AG08395 (cell line): ENCODE measurements at regions not wholly inside any gene's neighbourhood (a gene's known extent, or its start where the extent isn't known, plus 50 kb on each side); places are given as distances from the start of the nearest gene placed in this dataset.

ENCODE experiments used
- DNase-seq: peaks from one replicate; pipeline ENCODE4 v3.0.0; 2012; ENCODE audit warnings: mixed read lengths, low spot score

- no peak for DNase-seq
Measured at GRCh38 chr16:85423631-85424030, 189.5 kb upstream of the GSE1 start.

GRCh38 chr16:85424260-85425073, 188.7 kb upstream of the GSE1 start:
- no peak for DNase-seq

GRCh38 chr16:85425074-85425662, 188.0 kb upstream of the GSE1 start:
- DNase-seq = no peak

- no peak for DNase-seq
Measured at GRCh38 chr16:85426806-85427205, 186.3 kb upstream of the GSE1 start.

- no peak for DNase-seq
Measured at GRCh38 chr16:85428168-85428898, 184.8 kb upstream of the GSE1 start.

GRCh38 chr16:85428899-85429775, 184.0 kb upstream of the GSE1 start:
- DNase-seq = no peak

- DNase-seq = no peak
Measured at GRCh38 chr16:85429776-85430522, 183.2 kb upstream of the GSE1 start.

- DNase-seq = no peak
Measured at GRCh38 chr16:85430523-85431421, 182.3 kb upstream of the GSE1 start.

GRCh38 chr16:85431431-85432124, 181.5 kb upstream of the GSE1 start:
- no peak for DNase-seq

- no peak for DNase-seq
Measured at GRCh38 chr16:85432606-85433005, 180.5 kb upstream of the GSE1 start.

- DNase-seq = no peak
Measured at GRCh38 chr16:85433477-85433876, 179.6 kb upstream of the GSE1 start.

- DNase-seq = no peak
Measured at GRCh38 chr16:85435286-85435685, 177.8 kb upstream of the GSE1 start.

- DNase-seq = no peak
Measured at GRCh38 chr16:85435700-85436099, 177.4 kb upstream of the GSE1 start.

GRCh38 chr16:85436207-85436606, 176.9 kb upstream of the GSE1 start:
- DNase-seq = peak; percentile 50

GRCh38 chr16:85436636-85437165, 176.4 kb upstream of the GSE1 start:
- peak; percentile 31 for DNase-seq

- peak; percentile 35 for DNase-seq
Measured at GRCh38 chr16:85437166-85438052, 175.7 kb upstream of the GSE1 start.

GRCh38 chr16:85438981-85439685, 174.0 kb upstream of the GSE1 start:
- no peak for DNase-seq

GRCh38 chr16:85440744-85441143, 172.4 kb upstream of the GSE1 start:
- no peak for DNase-seq
